ENCODE measurements at regions not wholly inside any gene's neighbourhood (a gene's known extent, or its start where the extent isn't known, plus 50 kb on each side); places are given as distances from the start of the nearest gene placed in this dataset.

GRCh38 chr3:82595530-82595929 lies 834.1 kb upstream of the GBE1 start:
- TF ChIP-seq CTCF (IDR thresholded peaks at IDR 0.05; ENCODE audit: low read length) (no peak), EZH2phosphoT487 (IDR thresholded peaks at IDR 0.05; ENCODE audit: low read length) (no peak)

All from MM.1S (cell line).